ENCODE measurements at regions not wholly inside any gene's neighbourhood (a gene's known extent, or its start where the extent isn't known, plus 50 kb on each side); places are given as distances from the start of the nearest gene placed in this dataset.

- no peak for TF ChIP-seq ZBTB3 (CRISPR knock-in tag; IDR thresholded peaks at IDR 0.05; ENCODE audit: borderline replicate concordance, low read depth)
- no peak for TF ChIP-seq FOXA3 (CRISPR knock-in tag; IDR thresholded peaks at IDR 0.05)
- no peak for TF ChIP-seq ZNF18 (CRISPR knock-in tag; IDR thresholded peaks at IDR 0.05; ENCODE audit: insufficient replicate concordance)
- no peak for TF ChIP-seq TARDBP (CRISPR knock-in tag; IDR thresholded peaks at IDR 0.05)
- TF ChIP-seq HMGXB4 (CRISPR knock-in tag; IDR thresholded peaks at IDR 0.05; ENCODE audit: borderline replicate concordance in 1 of 2, low read depth in 1 of 2) = no peak
- no peak for TF ChIP-seq ZNF331 (CRISPR knock-in tag; IDR thresholded peaks at IDR 0.05)
- no peak for TF ChIP-seq SNAPC2 (CRISPR knock-in tag; IDR thresholded peaks at IDR 0.05)
These were observed 60.5 kb upstream of the FGF3 start for GRCh38 chr11:69879729-69880005.

Measured in HepG2 (cell line).